Erythroblast (primary cell): ENCODE measurements at regions not wholly inside any gene's neighbourhood (a gene's known extent, or its start where the extent isn't known, plus 50 kb on each side); places are given as distances from the start of the nearest gene placed in this dataset.

Experiments
- GATA1 ChIP-seq: IDR thresholded peaks from 2 replicates; pipeline ENCODE4 v1.6.1; 2011; ENCODE audit warnings: low read depth, mild to moderate bottlenecking, control low read depth, low read length, moderate library complexity
- POLR2A ChIP-seq: IDR thresholded peaks from 2 replicates; pipeline ENCODE4 v1.6.1; 2011; ENCODE audit warnings: mild to moderate bottlenecking, low read length

DNA sequence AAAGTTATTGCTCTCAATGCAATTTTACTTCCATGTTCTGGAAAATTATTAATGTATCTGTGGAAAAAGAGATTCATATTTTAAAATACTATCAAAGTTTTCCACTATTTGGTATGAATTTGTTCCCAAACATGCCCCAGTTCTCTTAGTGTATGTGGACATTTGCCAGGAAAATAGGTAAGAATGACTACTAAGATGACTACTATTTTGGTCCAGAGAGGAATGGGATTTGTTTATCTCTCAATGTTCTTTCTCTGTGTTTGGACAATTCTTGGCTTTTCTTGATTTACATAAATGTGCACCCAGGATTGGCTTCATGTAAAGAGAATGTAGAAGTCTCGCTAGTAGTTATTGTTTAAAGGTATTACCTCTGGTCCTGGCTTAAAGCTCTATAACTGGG lies 60.3 kb upstream of the POT1 start:
- no peak for TF ChIP-seq POLR2A
- no peak for TF ChIP-seq GATA1
